Islet precursor cell (in vitro differentiated cells): ENCODE measurements at regions not wholly inside any gene's neighbourhood (a gene's known extent, or its start where the extent isn't known, plus 50 kb on each side); places are given as distances from the start of the nearest gene placed in this dataset.
"Not testable (repeated sequence)": the region's sequence is repeated elsewhere in the genome, so short reads cannot be mapped to it uniquely, and the experiment has no call there.

Experiments used
- DNase-seq: peaks from one replicate; pipeline ENCODE4 v3.0.0-alpha.2; 2018

DNA sequence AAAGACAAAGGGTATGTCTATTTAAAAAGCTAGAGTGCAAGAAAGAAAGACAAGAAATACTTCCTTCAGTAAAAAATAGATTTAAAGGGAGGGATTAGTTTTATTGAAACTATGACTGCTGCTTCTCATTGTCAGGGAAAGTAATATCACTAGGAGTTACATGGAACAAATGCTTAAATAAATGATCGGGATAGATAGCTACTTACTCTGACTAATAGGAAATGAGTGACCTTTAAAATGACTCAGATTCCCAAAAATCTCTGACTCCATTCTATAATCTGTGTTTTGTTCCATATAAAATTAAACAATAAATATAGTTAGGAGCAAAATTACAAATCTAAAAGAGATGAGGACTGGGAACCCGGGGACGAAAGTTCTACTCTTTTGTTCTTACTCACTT is 669.3 kb downstream of the NR4A2 start:
- DNase-seq, result no peak

DNA sequence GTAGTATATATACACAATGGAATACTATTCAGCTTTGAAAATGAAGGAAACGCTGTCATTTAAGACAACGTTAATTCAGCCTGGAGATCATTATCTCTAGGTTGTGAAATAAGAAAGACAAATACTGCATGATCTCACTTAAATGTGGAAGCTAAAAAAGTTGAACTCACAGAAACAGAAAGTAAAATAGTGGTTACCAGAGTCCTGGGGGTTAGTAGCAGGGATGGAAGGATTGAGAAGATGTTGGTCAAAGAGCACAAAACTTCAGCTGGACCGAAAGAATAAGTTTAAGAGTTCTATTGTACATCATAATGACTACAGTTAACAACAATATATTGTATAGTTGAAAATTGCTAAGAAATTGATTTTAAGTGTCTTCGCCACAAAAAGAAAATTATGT is 670.3 kb downstream of the NR4A2 start:
- DNase-seq, result no peak

DNA sequence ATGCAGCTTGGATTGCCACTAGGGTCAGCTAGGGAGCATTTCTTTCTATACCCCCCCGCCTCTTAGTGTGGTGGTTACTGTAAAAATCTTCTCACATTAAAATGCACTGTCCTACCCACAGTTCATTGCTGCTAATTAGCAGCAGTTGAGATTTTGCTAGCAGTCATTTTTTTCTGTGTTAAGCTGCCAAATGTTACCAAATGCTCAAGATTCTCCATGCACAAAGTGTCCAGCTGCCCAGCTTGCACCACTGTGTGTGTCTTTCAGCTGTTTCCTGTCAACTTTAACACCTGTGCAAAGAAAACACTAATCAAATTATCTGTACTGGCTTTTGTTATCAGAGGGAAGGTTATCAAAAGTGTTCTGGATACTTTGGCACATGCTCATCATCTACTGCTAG is 679.3 kb downstream of the NR4A2 start:
- no peak for DNase-seq

DNA sequence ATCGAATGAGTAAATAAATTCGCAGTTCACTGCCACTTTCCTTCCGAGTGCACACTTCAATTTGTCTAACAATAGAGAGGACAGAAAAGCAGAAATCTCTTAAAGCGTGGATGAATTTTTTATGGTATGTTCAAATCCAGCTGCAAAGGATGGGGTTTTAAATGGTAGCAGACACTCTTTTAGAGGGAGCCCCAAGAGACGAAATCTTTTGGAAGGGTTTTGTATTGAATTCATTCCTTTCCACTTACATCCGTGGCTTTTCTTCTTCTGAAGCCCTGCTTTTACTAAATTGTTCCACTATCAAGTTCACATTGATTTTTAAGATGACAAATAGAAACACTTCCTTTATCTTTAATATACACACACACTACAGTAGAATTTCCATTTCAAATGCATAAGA is 680.7 kb downstream of the NR4A2 start:
- DNase-seq, result no peak

DNA sequence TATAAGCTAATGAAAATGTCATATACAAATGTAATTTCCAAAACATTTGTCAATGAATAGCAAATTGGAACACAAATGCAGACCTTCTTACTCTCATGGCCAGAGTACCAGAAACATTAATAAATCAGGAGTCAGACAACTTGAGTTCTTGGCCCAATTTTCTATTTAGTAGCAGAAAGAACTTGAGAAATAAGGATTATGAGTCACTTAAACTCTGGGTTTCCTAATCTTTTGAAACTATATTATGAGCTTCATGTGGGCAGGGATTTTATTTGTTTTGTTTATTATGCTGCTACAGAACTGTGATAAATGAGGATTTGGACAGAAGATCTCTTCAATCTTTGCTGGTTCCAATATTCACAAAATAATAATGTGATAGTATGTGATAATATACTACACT is 686.7 kb downstream of the NR4A2 start:
- no peak for DNase-seq

DNA sequence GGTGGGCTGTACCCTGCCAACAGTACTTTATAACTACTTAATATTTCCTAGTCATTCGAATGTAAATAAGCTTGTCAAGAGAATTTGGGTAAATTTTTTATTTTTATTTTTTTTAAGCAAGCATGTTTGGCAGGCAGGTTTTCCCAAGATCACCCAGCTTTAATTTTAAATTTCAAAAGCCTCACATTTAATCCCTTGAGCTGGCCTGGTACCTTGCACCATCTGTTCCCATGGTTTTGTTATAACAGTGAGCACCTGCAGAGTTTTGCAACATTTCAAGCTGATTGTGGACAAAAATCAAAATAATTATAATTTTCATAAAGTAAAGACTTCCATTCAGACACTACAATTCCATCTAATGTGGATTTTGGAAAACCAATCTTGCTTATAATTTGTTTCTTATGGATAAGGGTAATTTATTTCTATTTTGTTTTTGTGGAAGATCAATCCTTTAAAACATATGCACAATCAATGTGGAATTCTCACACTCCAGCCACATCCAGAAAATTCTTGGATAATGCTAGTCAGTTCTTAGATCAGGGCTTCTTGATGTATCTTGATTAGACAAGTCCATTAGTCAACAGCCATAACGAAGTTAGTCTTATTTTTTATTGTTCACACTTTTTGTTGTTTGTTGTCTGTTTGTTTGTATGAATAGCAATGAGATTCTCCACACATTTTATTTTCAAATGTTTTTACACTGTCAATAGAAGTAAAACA is 689.3 kb downstream of the NR4A2 start:
- DNase-seq, result no peak

DNA sequence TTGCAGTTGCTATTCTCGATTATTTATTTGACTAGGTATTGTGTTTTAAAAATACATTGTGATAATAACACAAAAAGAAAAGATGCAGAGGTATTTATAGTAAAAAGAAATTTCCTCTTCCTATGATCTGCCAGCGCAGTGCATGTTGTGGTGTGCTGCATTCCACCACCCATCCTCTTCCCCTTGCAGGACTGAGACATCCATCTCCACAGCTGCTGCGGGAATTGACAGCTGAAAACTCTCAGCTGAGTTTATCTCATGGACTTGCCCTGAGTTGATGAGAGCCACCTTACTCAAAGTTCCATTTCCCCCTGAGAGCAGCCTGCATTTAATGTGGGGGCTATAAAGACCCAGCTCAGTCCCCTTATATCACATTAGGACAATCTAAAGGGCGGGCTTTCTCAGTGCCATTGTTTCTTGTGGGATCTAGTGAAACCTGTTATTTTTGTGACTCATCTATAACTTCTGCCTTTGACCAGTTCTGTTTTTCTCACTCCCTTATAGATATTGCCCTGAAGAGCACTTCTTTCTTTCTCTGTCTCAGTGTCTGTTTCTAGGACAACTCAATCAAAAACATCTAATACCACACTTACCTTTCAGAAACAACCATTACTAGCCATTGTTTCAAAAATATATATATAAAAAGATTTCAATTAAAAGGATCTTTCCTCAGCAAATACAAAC is 698.5 kb downstream of the NR4A2 start:
- no peak for DNase-seq

DNA sequence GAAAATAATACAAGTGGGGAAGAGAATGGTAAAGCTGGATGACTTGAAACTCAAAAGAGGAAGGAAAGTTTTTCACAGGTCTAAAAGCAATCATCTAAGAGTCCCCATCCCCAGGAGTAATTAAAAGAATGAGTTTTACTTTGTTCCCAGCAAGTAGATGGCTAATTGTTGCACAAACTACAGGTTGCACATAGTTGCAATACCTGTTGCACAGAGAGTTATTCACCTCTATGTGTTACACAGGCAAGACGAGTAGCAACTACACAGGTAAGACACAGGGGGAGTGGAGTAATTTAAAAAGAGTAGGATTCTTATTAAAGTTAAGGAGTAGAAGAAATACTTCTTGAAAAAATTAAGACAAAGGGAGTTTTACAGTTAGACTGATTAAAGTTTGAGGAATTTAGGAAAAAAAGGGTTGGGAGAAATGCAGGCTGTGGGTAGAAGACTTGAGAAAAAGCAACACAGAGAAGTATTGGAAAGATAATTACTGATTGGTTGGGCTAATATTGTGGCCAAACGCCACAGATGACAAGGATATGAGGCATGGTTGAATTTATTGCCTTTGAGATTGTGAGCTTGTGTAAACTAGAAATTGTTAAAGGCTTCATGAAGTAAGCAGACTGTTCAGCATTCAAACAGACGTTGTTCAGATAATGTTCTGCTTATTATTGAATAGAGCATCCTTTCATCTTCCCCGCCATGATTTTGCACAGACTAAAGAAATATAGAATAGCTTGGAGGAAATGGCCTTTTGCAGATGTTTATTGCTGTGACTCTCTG is 699.3 kb downstream of the NR4A2 start:
- no peak for DNase-seq

DNA sequence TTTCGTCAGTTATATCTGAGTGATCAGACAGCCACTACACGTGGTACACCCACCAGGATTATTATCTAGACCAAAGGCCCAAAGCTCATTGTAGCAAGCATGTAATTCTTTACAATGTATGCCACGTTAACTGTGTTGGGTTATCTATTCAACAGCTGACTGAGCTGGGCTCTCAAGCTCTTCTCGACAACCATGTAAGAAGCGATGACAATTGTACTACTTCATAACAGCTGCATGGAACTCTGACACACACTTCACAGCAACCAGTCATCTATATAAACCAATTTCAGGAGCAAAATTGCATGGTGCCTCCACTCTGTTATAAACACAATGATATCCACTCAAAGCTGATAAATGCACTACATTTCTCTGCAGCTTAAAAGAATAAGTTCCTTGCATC is 701.8 kb downstream of the NR4A2 start:
- DNase-seq, result no peak

DNA sequence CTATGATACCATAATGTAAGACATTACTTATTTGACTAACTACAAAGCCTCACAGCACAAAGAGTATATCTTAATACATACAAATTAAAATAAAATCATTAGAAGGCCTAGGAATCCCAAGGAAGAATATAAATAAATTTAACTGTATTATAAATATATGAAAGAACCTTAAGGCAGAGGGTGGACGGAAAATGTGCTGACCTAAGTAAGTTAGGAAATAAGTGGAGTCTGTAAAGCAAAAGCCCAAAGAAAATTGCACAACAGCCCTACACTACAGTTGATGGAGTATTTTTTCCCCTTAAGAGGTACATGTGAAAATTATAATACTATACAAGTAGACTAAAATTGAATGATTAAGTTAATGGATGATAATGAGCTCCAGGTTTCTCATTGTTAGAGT is 710.1 kb downstream of the NR4A2 start:
- no peak for DNase-seq

DNA sequence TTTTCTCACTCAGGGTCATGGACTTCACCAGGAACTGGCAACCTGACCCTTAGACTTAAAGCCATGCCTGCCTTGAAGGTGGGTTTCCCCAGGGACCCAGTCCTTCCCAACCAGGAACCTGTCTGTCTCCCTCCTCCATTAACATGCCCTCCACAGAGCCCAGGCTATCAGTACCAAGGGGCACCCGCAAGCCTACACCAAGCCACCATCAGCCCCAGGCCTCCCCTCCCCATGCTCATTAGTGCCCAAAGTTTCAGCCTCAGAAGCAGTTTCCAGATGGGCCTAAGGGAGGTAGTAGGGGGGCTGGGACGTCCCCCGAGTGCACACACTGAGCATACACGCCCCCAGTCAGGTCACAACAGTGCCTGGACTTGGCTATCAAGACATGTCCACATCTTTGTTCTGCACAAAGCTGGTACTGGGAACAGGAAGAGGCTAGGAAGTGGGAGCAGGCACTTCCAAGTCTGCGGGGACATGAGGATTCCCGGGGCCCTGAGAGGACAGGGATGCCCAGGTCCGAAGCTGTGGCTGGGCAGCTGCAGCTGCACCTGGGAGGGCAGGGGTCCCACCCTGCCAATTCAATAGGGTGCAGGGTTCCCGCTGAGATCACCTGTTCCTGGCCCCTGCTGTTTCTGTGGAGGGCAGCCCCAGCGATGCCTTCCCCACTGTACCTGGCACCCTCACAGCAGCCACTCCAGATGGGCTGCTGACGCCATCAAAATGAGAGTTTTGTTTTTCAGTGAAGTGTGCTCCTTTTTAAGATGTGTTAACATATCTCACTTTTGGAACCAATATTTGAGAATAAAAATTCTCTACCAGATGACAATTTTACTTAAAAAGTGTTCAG is 731.4 kb downstream of the NR4A2 start:
- DNase-seq, result no peak

DNA sequence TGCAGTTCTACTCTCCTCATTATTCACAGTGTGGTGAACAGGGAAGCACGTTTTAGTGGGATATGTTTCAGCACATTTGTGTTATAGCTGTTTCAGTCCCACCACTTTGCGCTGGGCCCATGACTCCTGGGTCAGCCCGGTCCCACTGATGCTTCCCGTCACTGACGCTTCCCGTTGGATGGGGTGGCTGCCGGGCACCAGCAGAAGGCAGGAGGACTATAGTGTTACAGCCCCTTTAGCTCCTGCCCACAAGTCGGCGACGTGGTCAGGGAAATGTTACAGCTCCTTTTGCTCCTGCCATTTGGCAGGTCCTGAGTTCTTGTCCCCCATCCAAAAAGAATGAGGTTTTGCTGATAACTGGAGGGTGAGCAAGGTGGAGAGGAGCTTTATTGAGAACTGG is 732.2 kb downstream of the NR4A2 start:
- DNase-seq, result no peak

DNA sequence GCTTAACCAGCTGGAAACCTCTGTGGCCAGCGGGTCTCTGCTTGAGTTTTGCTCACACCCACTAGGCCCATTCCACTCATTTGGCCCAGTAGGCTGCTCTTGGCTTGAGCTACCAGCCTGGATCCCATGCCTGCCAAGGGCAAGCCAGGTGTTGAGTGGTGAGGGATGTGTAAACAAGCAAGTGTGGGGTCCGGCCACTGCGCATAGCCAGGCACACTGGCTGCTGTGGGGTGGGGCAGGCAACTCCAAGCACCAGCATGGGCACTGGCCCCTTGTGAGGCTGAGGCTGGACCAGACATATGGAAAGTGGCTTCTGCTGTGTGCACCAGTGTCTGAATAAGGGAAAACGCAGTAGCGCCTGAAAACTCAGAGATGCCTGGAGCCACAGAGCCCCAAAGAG is 732.7 kb downstream of the NR4A2 start:
- no peak for DNase-seq

DNA sequence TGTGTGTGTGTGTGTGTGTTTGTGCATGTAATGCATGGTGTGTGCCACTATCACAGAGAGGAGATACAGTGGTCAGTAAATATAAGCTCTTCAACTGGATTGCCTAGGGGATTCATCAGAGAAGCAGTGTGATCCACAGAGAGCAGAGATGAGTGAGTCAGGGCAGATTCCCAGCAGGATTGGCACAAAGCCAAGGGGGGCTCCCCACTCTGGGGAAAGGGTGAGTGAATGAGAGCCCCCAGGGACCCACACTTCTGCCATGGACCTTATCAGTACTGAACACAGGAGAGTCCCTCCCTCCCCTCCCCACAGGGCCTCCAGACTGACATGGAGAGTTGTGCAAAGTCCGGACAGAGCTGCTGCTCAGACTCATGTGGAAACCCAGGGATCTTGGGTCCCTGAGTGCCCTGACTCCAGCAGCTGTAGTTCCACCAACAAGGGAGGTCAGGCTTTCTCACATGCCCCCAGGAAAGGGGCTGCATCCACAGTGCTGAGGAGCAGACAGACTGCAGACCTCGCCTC is 748.8 kb downstream of the NR4A2 start:
- DNase-seq, result peak; percentile 43

DNA sequence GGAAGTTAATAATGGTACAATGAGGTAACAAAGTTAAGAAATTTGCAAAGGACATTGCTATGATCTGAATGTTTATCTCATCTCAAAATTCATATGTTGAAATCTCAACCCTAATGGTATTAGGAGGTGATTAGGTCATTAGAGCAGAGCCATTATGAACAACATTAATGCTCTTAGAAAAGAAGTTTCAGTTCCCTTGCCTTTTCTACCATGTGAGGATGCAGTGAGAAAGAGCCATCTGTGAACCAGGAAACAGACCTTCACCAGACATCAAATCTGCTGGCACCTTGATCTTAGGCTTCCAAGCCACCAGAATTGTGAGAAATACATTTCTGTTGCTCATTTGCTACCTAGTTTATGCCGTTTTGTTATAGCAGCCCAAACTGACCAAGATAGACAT is 757.6 kb downstream of the NR4A2 start:
- no peak for DNase-seq

DNA sequence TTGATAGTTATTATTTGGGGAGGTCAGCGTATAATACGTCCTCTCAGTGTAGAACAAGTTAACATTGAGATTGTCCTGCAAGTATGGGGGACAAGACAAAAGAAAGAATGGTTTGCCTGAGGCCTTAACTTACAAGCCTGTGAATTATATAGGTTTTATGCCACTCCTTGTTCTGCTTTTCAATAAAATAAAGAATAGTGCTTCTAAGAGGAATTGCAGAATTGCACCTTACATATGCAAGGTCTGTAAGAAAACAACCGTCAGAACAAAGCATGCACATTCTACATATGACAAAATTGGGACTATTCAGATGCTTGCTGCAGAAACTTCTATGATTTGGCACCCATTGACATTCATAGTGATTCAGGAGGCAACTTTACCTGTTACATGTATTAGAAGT is 785.0 kb downstream of the NR4A2 start:
- no peak for DNase-seq

DNA sequence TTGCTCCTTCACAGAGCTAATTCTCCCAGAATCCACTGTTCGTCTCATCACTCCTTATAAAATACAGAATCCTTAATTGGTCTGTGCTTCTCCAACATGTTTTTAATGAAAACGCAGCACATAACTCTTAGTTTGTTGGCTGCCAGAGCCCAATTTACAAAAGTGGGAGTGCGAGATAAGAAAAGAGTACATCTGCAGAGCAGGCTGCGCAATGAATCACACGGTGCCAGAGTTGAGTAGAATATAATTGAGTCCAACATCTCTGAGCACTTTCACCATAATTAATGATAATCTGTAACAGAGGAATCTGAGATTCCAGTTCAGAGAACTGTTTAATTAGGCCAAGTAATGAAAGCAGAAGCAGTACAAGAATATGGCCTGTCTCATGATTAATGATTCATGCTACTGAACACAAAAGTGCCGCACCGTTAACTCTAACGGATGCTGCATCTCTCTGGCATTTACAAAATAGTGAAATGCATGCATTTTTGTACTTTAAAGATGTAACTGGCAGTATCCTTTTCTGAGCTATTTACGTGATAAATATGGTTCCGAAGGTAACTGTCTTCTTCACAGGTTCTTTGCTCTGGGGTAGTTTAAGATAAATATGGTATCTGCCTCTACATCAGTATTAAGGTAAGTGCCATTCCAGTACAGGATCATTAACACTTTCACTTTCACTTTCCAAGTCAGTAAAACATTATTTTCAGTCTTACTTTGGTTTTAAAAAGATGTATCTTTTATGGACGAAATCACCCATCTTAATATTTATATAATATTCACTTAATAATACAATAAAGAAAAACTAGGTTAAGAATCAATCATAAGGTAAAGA is 785.6 kb downstream of the NR4A2 start:
- no peak for DNase-seq

DNA sequence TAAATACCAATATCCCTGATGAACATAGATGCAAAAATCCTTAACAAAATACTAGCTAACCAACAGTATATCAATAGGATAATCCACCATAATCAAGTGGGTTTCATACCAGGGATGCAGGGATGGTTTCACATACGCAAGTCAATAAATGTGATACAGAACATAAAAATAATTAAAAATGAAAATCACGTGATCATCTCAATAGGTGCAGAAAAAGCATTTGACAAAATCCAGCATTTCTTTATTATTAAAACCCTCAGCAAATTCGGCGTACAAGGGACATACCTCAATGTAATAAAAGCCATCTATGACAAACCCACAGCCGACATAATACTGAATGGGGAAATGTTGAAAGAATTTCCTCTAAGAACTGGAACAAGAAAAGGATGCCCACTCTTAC is 793.5 kb downstream of the NR4A2 start:
- DNase-seq, result not testable (repeated sequence)

DNA sequence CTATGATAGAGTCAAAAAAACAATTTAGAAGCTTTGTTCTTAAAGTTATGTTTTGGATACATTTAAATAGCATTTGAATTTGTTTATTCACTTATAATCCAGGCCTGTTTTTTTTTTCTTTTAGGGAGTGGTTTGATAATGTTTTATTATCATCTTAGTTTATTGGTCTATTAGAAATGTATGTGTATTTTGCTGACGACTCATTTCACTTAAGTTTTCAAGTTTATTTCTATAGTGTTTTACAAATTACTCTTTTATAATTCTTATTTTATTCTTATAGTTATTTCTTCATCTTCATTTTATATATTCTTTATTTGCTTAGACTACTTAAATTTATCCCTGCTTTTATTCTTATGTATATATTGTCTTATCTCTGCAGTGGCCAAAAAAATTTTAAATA is 804.5 kb downstream of the NR4A2 start:
- DNase-seq, result no peak

DNA sequence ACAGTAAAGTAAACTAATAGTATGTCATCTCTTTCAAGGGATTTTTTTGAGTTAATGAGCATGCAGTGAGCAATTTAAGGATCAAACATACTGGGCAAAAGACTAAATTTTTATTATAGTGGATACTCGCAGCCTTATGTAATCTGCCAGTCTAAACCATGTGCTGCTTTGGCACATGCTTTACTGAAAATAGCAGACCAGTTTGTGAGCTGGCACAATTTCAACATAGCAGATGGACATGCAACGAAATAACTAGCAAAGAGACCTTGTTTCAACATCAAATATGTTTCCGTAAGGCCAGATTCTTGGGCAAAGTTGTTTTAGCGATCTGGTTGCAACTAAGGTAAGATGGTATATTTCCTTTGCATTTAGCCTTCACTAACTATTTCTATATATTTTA is 807.3 kb downstream of the NR4A2 start:
- DNase-seq, result no peak

DNA sequence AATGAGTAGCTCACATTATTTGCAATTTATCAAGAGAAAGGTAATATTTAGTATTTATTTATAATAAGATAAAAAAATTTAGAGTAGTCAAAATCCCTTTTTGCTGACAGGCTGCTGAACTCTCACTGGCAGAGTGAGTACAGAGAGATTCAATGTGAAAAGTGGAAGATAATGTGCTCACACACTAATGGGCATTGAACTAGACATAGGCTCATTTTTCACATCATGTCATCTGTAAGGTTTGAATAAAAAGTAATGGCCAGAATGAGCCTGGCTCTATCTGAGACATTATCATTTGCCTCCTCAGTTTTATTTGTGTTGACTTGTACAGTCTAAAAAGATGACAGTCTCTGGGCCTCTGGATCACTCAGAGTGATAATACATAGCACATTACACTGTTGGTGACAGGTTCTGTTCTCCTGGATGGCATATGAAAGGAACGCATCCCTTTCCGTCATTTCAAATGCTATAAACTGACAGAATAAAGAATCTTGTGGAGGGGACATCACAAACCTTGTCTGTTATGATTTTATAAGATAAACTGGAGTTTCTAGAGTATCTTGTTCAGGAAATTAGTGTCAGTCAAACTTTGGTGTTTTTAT is 812.9 kb downstream of the NR4A2 start:
- DNase-seq, result no peak

DNA sequence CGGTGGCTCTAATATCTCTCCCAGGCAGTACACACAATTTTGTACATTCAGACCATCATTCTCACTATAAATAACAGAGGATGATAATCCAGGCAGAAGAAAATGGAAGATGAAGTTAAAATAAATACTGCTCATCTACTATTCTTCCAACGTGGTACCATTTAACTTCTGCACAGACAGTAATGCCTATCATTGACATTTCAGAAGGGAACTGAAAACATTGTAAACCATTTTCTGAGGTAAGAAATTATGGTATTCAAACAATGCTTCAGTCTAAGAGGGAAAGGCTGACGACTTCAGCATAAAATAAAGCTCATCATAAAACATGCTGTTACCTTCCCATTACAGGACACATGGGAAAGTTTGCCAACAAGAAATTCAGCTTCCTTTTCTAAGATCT is 814.4 kb downstream of the NR4A2 start:
- no peak for DNase-seq
